GM21381 (cell line): ENCODE measurements at regions not wholly inside any gene's neighbourhood (a gene's known extent, or its start where the extent isn't known, plus 50 kb on each side); places are given as distances from the start of the nearest gene placed in this dataset.
"Not testable (repeated sequence)": the region's sequence is repeated elsewhere in the genome, so short reads cannot be mapped to it uniquely, and the experiment has no call there.

Source experiments
- ATAC-seq: cut with Tn5 transposase; IDR thresholded peaks from one replicate; pipeline ENCODE4 v1.9.1; 2021; ENCODE audit warnings: mild to moderate bottlenecking, moderate library complexity; ENCODE audit not compliant: unreplicated experiment

GRCh38 chr7:153510674-153511073 lies 541.5 kb upstream of the DPP6 start:
- ATAC-seq, result no peak

GRCh38 chr7:153514032-153514431 lies 538.2 kb upstream of the DPP6 start:
- ATAC-seq, result no peak

GRCh38 chr7:153515359-153515758 lies 536.8 kb upstream of the DPP6 start:
- no peak for ATAC-seq

- no peak for ATAC-seq
These were observed 533.8 kb upstream of the DPP6 start for GRCh38 chr7:153518201-153518984.

- ATAC-seq, result no peak
These were observed 530.8 kb upstream of the DPP6 start for GRCh38 chr7:153521370-153521769.

- no peak for ATAC-seq
These were observed 529.9 kb upstream of the DPP6 start for GRCh38 chr7:153522261-153522660.

- ATAC-seq, result no peak
These were observed 528.7 kb upstream of the DPP6 start for GRCh38 chr7:153523320-153524015.

GRCh38 chr7:153524070-153524601 lies 528.1 kb upstream of the DPP6 start:
- no peak for ATAC-seq

GRCh38 chr7:153529100-153529499 lies 523.1 kb upstream of the DPP6 start:
- ATAC-seq, result no peak

- no peak for ATAC-seq
These were observed 522.5 kb upstream of the DPP6 start for GRCh38 chr7:153529651-153530165.

GRCh38 chr7:153530441-153530840 lies 521.8 kb upstream of the DPP6 start:
- ATAC-seq, result no peak

GRCh38 chr7:153532326-153532725 lies 519.9 kb upstream of the DPP6 start:
- ATAC-seq, result no peak

GRCh38 chr7:153537271-153537670 lies 514.9 kb upstream of the DPP6 start:
- no peak for ATAC-seq

- ATAC-seq, result no peak
These were observed 510.3 kb upstream of the DPP6 start for GRCh38 chr7:153541903-153542302.

GRCh38 chr7:153543232-153543631 lies 509.0 kb upstream of the DPP6 start:
- ATAC-seq, result no peak

GRCh38 chr7:153550173-153550572 lies 502.0 kb upstream of the DPP6 start:
- ATAC-seq, result no peak

- no peak for ATAC-seq
These were observed 487.8 kb upstream of the DPP6 start for GRCh38 chr7:153564391-153564790.

GRCh38 chr7:153566324-153566723 lies 485.9 kb upstream of the DPP6 start:
- ATAC-seq, result no peak

- no peak for ATAC-seq
These were observed 484.8 kb upstream of the DPP6 start for GRCh38 chr7:153567426-153567825.

- ATAC-seq, result not testable (repeated sequence)
These were observed 482.7 kb upstream of the DPP6 start for GRCh38 chr7:153569520-153569919.

- ATAC-seq, result no peak
These were observed 476.1 kb upstream of the DPP6 start for GRCh38 chr7:153576096-153576495.

- no peak for ATAC-seq
These were observed 470.8 kb upstream of the DPP6 start for GRCh38 chr7:153581419-153581818.
